Endothelial cell of hepatic sinusoid (primary cell): ENCODE measurements at regions not wholly inside any gene's neighbourhood (a gene's known extent, or its start where the extent isn't known, plus 50 kb on each side); places are given as distances from the start of the nearest gene placed in this dataset.

Experiments used
- in situ Hi-C: cut with HindIII; loops from 2 replicates; pipeline ENCODE4 v1.10.0; 2017; ENCODE audit warnings: low sequenced_read_pairs

DNA sequence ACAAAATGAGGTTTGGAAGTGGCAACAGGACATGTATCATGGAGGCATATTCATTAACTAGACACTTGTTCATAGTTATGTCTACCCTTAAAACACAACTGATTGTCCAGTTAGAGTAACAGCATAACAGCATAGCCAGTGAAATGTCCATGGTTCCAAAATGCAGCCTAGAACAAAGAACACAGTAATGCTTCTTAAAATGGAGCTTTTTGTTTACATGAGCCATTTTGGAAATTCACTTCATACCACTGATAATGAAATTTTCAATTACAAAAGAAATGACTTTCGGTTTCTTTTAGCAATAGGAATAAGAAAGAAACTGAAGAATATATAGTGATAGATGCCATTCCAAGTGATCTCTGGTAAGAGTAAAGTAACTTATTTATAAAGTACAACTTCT lies 111.1 kb upstream of the DST start:
- in situ Hi-C loops, result no loop called here

DNA sequence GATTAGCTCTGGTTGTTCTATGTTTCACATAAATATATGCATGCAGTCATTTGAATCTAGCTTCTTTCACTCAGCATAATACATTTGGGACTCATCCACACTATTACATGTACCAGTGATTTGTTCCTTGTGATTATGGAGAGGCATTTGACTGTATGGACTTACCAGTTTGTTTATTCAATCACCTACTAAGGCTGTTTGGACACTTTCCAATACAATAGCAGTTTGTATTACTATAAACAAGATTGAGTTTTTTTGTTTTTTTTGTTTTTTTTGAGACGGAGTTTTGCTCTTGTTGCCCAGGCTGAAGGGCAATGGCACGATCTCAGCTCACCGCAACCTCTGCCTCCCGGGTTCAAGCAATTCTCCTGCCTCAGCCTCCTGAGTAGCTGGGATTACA lies 109.8 kb upstream of the DST start:
- in situ Hi-C loops, result no loop called here

DNA sequence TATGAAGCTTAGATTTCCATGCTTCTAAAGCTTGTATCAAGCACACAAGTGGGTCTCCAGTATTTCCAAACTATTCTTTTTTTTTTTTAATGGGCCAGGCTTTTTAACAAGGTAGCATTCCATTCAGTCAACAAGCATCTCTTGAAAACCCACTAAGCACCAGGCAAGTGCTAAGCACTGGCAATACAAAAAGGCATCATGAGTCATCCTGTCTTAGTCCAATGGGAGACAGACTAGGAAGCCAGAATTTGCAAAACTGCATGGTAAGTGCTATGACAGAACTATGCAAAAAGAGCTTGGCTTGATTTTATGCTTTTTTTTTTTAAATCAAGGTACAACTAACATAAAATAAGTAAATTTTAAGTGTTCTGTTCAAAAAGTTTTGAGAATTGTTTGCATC lies 109.3 kb upstream of the DST start:
- in situ Hi-C loops, result no loop called here

GRCh38 chr6:56751604-56752003 lies 108.9 kb upstream of the DST start:
- in situ Hi-C loops, result no loop called here

DNA sequence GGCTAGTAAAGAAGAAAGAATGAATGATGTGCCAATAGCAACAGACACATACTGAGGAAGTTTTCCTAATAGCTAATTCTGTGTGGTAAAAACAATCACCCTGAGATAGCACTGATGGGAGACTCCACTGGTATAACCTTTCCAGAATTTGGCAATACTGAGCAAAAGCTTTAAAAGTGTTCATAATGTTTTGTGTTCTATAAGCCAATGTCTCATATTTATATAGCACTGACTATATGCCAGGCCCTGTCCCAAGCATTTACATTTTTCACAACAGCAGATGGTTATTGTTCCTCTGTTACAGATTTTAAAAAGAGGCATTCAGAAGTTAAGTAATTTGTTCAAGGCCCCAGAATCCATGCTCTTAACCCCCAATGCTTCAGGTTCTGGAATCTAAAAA lies 108.0 kb upstream of the DST start:
- in situ Hi-C loops, result no loop called here

- in situ Hi-C loops, result no loop called here
Observed at GRCh38 chr6:56749632-56750151, 107.0 kb upstream of the DST start.

DNA sequence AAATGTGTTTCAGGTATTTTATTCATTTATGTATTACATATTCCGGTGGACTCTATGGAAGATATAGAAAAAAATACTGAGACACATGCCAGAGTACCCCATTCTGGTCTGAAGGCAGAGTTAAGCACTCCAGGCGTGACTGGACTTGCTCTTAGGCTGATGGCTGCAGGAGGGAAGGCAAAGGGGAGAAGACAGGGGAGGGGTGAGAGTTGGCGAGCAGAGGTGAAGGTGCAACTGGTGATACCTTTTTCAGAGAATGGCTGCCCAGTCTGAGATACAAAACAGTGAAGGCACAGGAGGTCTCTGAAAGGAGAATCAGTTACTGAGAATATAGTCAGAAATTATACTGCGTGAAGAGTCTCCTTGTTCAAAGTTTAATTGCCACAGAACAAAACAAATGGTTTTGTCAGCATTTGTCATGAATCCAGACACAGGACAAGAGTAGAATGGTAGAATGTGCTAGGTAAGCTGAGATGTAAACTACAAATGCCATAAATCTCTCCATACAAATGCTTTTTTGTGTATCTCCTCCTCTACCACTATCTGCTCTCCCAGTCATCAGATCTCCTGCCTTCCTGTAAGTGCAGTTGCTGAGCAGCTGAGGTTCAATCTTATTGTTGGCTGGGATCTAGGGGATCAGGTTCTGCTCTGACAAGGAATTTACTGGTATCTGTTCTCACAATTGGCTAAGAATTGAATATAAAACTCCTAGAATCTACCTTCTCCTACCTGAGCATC lies 104.2 kb upstream of the DST start:
- in situ Hi-C loops, result no loop called here

- in situ Hi-C loops, result no loop called here
Observed at GRCh38 chr6:56745971-56746370, 103.3 kb upstream of the DST start.

DNA sequence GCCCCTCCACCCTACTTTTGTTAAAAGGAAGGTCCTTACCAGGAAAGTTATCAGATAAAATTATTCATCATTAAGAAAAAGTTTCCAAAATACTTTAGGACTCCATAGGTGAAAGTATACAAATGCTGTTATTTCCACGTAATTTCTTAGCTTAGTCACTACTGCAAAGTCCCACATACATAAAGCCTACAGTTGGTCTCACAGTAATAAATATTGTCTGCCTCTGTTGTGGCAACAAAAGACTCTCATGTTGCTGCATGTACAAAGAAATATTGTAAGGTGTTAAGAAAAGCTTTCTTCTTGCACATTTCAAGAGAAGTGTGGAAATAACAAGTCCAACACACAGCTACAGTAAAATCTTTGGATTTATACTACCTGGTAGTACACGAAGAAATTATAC lies 102.4 kb upstream of the DST start:
- in situ Hi-C loops, result no loop called here

DNA sequence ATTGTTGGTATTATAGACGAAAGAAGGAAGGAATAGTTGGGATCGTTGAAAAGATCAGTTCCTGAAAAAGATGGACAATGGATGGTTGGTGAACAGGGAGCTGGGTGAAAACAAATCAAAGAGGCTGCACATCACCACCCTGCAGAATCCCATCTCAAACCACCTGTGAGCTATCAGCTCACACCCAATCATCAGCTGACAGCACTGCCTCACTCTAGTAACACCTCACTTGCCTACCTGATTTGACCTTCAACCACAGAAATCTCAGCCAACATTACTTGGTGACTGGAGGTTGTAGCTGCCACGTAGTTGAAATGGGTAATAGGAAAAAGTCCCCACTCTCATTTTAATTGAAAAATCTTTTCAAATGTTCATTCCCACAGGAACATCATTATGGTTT lies 101.8 kb upstream of the DST start:
- in situ Hi-C loops, result no loop called here

- in situ Hi-C loops, result no loop called here
Observed at GRCh38 chr6:56742122-56742791, 99.6 kb upstream of the DST start.

DNA sequence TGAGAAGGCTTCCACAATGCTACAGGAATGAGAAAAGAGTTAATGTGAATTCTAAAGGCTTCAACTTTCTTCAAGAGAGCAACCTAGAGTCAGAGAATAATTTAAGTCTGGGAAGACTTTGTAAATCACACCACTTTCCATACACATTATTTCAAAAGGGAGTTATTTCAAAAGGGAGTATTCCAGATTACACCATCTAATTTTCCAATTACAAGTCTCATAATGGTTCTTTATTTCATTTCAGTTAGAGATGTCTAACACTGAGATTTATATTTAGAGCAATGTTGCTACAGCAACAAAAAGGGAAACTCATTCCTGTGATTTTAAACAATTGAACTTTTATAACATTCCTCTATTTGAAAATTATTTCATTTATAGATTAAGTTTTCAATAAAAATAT lies 98.8 kb upstream of the DST start:
- in situ Hi-C loops, result no loop called here

DNA sequence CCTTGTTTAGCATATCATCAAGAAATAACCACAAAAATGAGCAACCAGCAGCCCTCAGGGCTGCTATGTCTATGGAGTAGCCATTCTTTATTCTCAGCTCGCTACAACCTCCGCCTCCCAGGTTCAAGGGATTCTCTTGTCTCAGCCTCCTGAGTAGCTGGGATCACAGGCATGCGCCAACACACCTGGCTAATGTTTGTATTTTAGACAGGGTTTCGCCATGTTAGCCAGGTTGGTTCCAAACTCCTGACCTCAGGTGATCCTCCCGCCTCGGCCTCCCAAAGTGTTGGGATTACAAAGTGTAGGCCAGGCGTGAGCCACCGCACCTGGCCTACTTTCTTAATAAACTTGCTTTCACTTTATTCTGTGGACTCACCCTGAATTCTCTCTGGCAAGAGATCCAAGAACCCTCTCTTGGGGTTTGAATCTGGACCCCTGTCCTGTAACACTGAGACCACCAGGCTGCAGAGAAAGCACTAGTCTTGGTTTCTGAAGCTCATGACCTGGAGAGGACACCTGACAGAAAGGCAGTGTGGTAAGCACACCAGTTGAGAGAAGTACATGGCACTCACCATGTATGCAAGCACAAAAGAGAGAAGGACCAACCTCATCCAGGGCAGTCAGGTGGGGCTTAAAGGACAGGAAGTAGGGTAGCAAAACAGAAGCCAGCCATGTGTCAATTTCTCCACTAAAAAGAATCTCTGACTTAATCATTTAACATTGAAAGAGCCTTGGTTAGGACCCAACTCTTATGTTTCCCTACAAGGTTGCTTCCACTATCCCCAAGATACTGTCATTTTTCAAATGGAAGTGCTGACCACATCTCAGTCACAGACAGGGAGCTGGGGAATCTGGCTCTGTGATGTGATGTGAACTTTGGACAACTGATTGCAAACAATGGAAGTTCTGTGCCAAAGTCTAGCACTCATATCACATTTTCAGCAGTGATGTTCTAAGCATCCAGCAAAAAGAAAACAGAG lies 97.4 kb upstream of the DST start:
- in situ Hi-C loops, result no loop called here

- in situ Hi-C loops, result no loop called here
Observed at GRCh38 chr6:56736804-56737203, 94.1 kb upstream of the DST start.

GRCh38 chr6:56734335-56734734 lies 91.6 kb upstream of the DST start:
- in situ Hi-C loops, result no loop called here

- in situ Hi-C loops, result no loop called here
Observed at GRCh38 chr6:56733211-56733697, 90.6 kb upstream of the DST start.

- in situ Hi-C loops, result no loop called here
Observed at GRCh38 chr6:56732517-56732916, 89.8 kb upstream of the DST start.

DNA sequence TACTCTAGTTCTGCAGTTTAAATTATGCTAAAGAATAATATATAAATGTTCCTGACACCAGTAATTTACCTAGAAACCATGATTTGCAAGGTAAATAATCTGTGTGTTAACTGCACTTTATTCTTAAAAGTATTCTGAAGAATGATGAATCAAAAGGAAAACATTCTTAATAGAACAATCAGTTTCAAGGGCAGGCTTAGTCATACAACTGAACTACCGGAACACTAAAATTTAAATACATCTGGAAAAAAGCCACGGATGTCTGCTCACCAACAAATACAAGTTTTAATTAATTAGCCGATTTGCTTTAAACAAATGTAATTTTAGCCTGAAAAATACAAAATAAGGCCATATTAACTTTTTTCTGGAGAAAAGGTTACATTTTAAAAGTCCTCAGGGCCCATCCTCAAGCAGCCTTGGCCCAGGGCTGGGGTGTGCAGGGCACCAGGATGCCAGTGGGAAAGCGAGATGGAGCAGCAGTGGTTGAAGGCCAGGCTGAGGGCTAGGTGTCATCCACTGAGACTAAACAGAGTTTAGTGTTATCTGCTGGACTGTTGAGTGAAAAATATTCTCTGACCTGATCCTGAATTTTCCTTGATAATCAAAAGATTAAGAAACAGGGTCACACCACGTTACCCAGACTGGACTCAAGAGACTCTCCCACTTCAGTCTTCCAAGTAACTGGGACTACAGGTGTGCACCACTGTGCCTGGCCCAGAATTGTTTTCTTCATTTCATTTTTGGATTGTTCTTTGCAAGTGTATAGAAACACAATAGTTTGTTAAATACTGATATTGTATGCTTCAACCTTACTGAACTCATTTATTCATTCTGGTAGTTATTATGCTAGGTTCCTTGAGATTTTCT lies 88.2 kb upstream of the DST start:
- in situ Hi-C loops, result no loop called here

- in situ Hi-C loops, result loop anchor here (5.0 kb wide), 1 partner anchor 88 kb away; no protein-coding TSS in a partner anchor
Observed at GRCh38 chr6:56729719-56730118, 87.0 kb upstream of the DST start.

GRCh38 chr6:56729166-56729565 lies 86.5 kb upstream of the DST start:
- in situ Hi-C loops, result loop anchor here (5.0 kb wide), 1 partner anchor 88 kb away; no protein-coding TSS in a partner anchor
